Vagina (tissue), 2 donors: ENCODE measurements at regions not wholly inside any gene's neighbourhood (a gene's known extent, or its start where the extent isn't known, plus 50 kb on each side); places are given as distances from the start of the nearest gene placed in this dataset.

Experiments used
- DNase-seq, 2 donors: peaks; one replicate each; pipeline ENCODE4 v3.0.0-alpha.2; 2017; ENCODE audit errors: extremely low spot score in 2 of 2
- H3K27ac ChIP-seq: fragments of 200-600 bp; sonication (generic); one replicate; pipeline ENCODE4 v1.5.1; 2019
- H3K27me3 ChIP-seq: fragments of 200-600 bp; sonication (generic); one replicate; pipeline ENCODE4 v1.5.1; 2019
- H3K36me3 ChIP-seq, 2 donors: fragments of 200-600 bp; sonication (generic); one replicate each; pipeline ENCODE4 v1.5.1; 2017 to 2019
- H3K4me1 ChIP-seq: fragments of 200-600 bp; sonication (generic); one replicate; pipeline ENCODE4 v1.5.1; 2019
- H3K4me3 ChIP-seq, 2 donors: fragments of 200-600 bp; sonication (generic); 1 replicate in 1 of 2; 2 replicates in 1 of 2; pipeline ENCODE4 v1.5.1; 2016 to 2019
- H3K9me3 ChIP-seq: fragments of 200-600 bp; sonication (generic); one replicate; pipeline ENCODE4 v1.5.1; 2019
- CTCF ChIP-seq, 3 experiments: fragments of 450-650 bp in 2 of 3; fragments of 200-600 bp in 1 of 3; sonication (generic) in 1 of 3; IDR thresholded peaks; one replicate each; pipeline ENCODE4 v1.5.1; 2017 to 2019; ENCODE audit warnings: antibody characterized with exemption in 3 of 3, mild to moderate bottlenecking in 2 of 3, moderate library complexity in 2 of 3
- POLR2A ChIP-seq, 2 donors: fragments of 450-650 bp; IDR thresholded peaks; one replicate each; pipeline ENCODE4 v1.6.1; 2017; ENCODE audit warnings: antibody characterized with exemption in 2 of 2, mild to moderate bottlenecking in 2 of 2, moderate library complexity in 2 of 2
- POLR2AphosphoS5 ChIP-seq, 2 donors: sonication (generic); formaldehyde crosslinking; IDR thresholded peaks; one replicate each; pipeline ENCODE4 v1.9.0; 2017; ENCODE audit warnings: antibody characterized with exemption in 2 of 2, mild to moderate bottlenecking in 2 of 2, low read depth in 1 of 2; ENCODE audit not compliant: insufficient read depth in 1 of 2
- intact Hi-C: fragments of 100-400 bp; cut with DNase I; formaldehyde crosslinking; loops from one replicate; pipeline ENCODE4 v1.15.1; 2023

- H3K4me1 ChIP-seq: no peaks in the 10 kb centered on the region
- TF ChIP-seq POLR2A (IDR thresholded peaks at IDR 0.05): no peak
- no peak for TF ChIP-seq CTCF (IDR thresholded peaks at IDR 0.05)
- no peak for TF ChIP-seq POLR2AphosphoS5 (IDR thresholded peaks at IDR 0.05; ENCODE audit: insufficient read depth in 1 of 2, low read depth in 1 of 2)
- no peaks in the 10 kb centered on the region for H3K27me3 ChIP-seq
These were observed 138.7 kb downstream of the ENGASE start for GRCh38 chr17:79213305-79213704.

GRCh38 chr17:79212149-79213087 is 137.8 kb downstream of the ENGASE start:
- Histone ChIP-seq H3K4me1 (no peaks in the 10 kb centered on the region), H3K27ac (no peak overlapping the region), H3K4me3 (no peak overlapping the region), H3K36me3 (no peaks in the 10 kb centered on the region), H3K9me3 (no peaks in the 10 kb centered on the region), H3K27me3 (no peaks in the 10 kb centered on the region)
- TF ChIP-seq CTCF (IDR thresholded peaks at IDR 0.05) (no peak), POLR2AphosphoS5 (IDR thresholded peaks at IDR 0.05; ENCODE audit: insufficient read depth in 1 of 2, low read depth in 1 of 2) (no peak), POLR2A (IDR thresholded peaks at IDR 0.05) (no peak)
- no peak for DNase-seq
- intact Hi-C loops: no loop called here

More at GRCh38 chr17:79213305-79213704, 138.7 kb downstream of the ENGASE start:
- no peaks in the 10 kb centered on the region for H3K36me3 ChIP-seq
- no peaks in the 10 kb centered on the region for H3K9me3 ChIP-seq
- no peak overlapping the region for H3K27ac ChIP-seq
- DNase-seq: no peak
- H3K4me3 ChIP-seq: no peak overlapping the region
- intact Hi-C loops: no loop called here

- intact Hi-C loops: no loop called here
- Histone ChIP-seq H3K9me3 (no peaks in the 10 kb centered on the region), H3K4me1 (no peaks in the 10 kb centered on the region), H3K4me3 (no peak overlapping the region), H3K27ac (no peak overlapping the region), H3K27me3 (no peaks in the 10 kb centered on the region), H3K36me3 (no peaks in the 10 kb centered on the region)
- DNase-seq: no peak
- TF ChIP-seq CTCF (IDR thresholded peaks at IDR 0.05) (no peak), POLR2A (IDR thresholded peaks at IDR 0.05) (no peak), POLR2AphosphoS5 (IDR thresholded peaks at IDR 0.05; ENCODE audit: insufficient read depth in 1 of 2, low read depth in 1 of 2) (no peak)
These were observed 136.6 kb downstream of the ENGASE start for GRCh38 chr17:79211061-79211770.

GRCh38 chr17:79210638-79211037 is 136.0 kb downstream of the ENGASE start:
- Histone ChIP-seq H3K9me3 (no peaks in the 10 kb centered on the region), H3K27me3 (no peaks in the 10 kb centered on the region), H3K4me1 (no peaks in the 10 kb centered on the region), H3K4me3 (no peak overlapping the region), H3K36me3 (no peaks in the 10 kb centered on the region), H3K27ac (no peak overlapping the region)
- TF ChIP-seq POLR2AphosphoS5 (IDR thresholded peaks at IDR 0.05; ENCODE audit: insufficient read depth in 1 of 2, low read depth in 1 of 2) (no peak), POLR2A (IDR thresholded peaks at IDR 0.05) (no peak), CTCF (IDR thresholded peaks at IDR 0.05) (no peak)
- DNase-seq: no peak
- intact Hi-C loops: no loop called here
